ENCODE measurements at regions not wholly inside any gene's neighbourhood (a gene's known extent, or its start where the extent isn't known, plus 50 kb on each side); places are given as distances from the start of the nearest gene placed in this dataset.

DNA sequence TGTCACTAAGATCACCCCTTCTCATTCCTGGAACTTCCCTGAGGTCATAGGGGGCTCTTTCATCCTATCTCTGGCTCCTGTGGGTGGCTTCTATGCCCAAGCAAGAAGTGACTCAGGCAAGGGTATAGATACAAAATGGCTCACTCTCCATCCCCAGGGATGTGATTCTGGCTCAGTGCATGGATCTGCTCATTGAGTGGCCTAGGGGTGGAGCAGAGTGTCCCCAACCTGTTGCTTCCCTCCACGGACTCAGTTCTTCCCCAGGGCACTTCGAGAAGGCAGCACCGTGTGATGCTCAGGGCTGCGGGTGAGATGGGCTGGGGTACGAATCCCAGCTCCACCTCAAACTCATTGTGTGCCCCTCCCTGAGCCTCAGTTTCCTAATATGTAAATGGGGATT, 136.4 kb downstream of the PTPRS start:
- TF ChIP-seq, protein P1, sequence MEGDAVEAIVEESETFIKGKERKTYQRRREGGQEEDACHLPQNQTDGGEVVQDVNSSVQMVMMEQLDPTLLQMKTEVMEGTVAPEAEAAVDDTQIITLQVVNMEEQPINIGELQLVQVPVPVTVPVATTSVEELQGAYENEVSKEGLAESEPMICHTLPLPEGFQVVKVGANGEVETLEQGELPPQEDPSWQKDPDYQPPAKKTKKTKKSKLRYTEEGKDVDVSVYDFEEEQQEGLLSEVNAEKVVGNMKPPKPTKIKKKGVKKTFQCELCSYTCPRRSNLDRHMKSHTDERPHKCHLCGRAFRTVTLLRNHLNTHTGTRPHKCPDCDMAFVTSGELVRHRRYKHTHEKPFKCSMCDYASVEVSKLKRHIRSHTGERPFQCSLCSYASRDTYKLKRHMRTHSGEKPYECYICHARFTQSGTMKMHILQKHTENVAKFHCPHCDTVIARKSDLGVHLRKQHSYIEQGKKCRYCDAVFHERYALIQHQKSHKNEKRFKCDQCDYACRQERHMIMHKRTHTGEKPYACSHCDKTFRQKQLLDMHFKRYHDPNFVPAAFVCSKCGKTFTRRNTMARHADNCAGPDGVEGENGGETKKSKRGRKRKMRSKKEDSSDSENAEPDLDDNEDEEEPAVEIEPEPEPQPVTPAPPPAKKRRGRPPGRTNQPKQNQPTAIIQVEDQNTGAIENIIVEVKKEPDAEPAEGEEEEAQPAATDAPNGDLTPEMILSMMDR (conservative IDR thresholded peaks at IDR 0.05 in 1 of 2, IDR thresholded peaks at IDR 0.05 in 1 of 2; ENCODE audit: extremely low read depth in 1 of 2, insufficient read depth in 1 of 2, low read depth in 1 of 2, low read length in 2 of 2) = no peak
- TF ChIP-seq EZH2 (IDR thresholded peaks at IDR 0.05; ENCODE audit: borderline replicate concordance, low read length) = no peak

Measured in mammary epithelial cell (primary cell).